ENCODE measurements at regions not wholly inside any gene's neighbourhood (a gene's known extent, or its start where the extent isn't known, plus 50 kb on each side); places are given as distances from the start of the nearest gene placed in this dataset.
A peak's percentile ranks its signal among the peaks of the same experiment; 100 is the strongest.

- TF ChIP-seq CTCF (IDR thresholded peaks at IDR 0.05; ENCODE audit: insufficient read depth, low read depth, low read length), result no peak
- peak; percentile 15 for DNase-seq (ENCODE audit: low read depth)
- H3K4me3 ChIP-seq (ENCODE audit: low read depth, low read length), result no peak overlapping the region
Measured at GRCh38 chr4:60223208-60223923, 976.8 kb upstream of the ADGRL3 start.

GRCh38 chr4:60241866-60242265 lies 958.3 kb upstream of the ADGRL3 start:
- no peak for TF ChIP-seq CTCF (IDR thresholded peaks at IDR 0.05; ENCODE audit: insufficient read depth, low read depth, low read length)
- H3K4me3 ChIP-seq (ENCODE audit: low read depth, low read length), result no peak overlapping the region
- DNase-seq (ENCODE audit: low read depth), result no peak

- no peak overlapping the region for H3K4me3 ChIP-seq (ENCODE audit: low read depth, low read length)
- no peak for DNase-seq (ENCODE audit: low read depth)
- TF ChIP-seq CTCF (IDR thresholded peaks at IDR 0.05; ENCODE audit: insufficient read depth, low read depth, low read length), result no peak
Measured at GRCh38 chr4:60249784-60250183, 950.3 kb upstream of the ADGRL3 start.

- no peak for TF ChIP-seq CTCF (IDR thresholded peaks at IDR 0.05; ENCODE audit: insufficient read depth, low read depth, low read length)
- H3K4me3 ChIP-seq (ENCODE audit: low read depth, low read length), result no peak overlapping the region
- no peak for DNase-seq (ENCODE audit: low read depth)
Measured at GRCh38 chr4:60250657-60251056, 949.5 kb upstream of the ADGRL3 start.

- DNase-seq (ENCODE audit: low read depth), result no peak
- no peak for TF ChIP-seq CTCF (IDR thresholded peaks at IDR 0.05; ENCODE audit: insufficient read depth, low read depth, low read length)
- H3K4me3 ChIP-seq (ENCODE audit: low read depth, low read length), result no peak overlapping the region
Measured at GRCh38 chr4:60259781-60260180, 940.3 kb upstream of the ADGRL3 start.

- no peak overlapping the region for H3K4me3 ChIP-seq (ENCODE audit: low read depth, low read length)
- no peak for TF ChIP-seq CTCF (IDR thresholded peaks at IDR 0.05; ENCODE audit: insufficient read depth, low read depth, low read length)
- no peak for DNase-seq (ENCODE audit: low read depth)
Measured at GRCh38 chr4:60266505-60266904, 933.6 kb upstream of the ADGRL3 start.

GRCh38 chr4:60296386-60296785 lies 903.7 kb upstream of the ADGRL3 start:
- DNase-seq (ENCODE audit: low read depth), result no peak
- TF ChIP-seq CTCF (IDR thresholded peaks at IDR 0.05; ENCODE audit: insufficient read depth, low read depth, low read length), result no peak
- no peak overlapping the region for H3K4me3 ChIP-seq (ENCODE audit: low read depth, low read length)

Data from fibroblast of villous mesenchyme (primary cell).